ENCODE measurements at regions not wholly inside any gene's neighbourhood (a gene's known extent, or its start where the extent isn't known, plus 50 kb on each side); places are given as distances from the start of the nearest gene placed in this dataset.

DNA sequence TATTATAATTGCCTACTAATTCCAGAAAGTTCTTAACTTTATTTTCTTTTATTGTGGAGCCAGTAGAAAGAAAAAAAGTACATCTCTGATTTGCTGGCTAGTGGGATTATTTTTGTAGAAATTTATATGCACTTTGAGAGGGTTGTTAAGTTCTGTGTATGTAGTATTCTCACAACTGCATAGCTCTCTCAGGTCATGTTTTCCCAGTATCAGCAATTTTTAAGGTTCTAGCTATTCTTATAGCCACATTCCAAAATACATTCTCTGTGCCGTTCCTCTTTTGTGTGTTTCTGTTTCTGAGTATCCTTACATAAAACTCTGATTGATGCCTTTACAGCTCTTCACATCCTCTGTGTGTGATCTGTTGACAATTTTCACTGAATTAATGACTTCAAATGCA, 199.3 kb upstream of the KYNU start:
- Histone ChIP-seq H3K4me1 (replicated peaks in 1 of 2) (no peaks in the 10 kb centered on the region), H3K9me3 (replicated peaks in 1 of 3) (no peaks in the 10 kb centered on the region), H3K27ac (no peak overlapping the region), H3K36me3 (replicated peaks in 1 of 2) (no peaks in the 10 kb centered on the region), H3K27me3 (no peaks in the 10 kb centered on the region), H3K4me3 (no peak overlapping the region)
- DNase-seq = no peak
- TF ChIP-seq POLR2A (IDR thresholded peaks at IDR 0.05) = no peak
- TF ChIP-seq CTCF (IDR thresholded peaks at IDR 0.05) = no peak
- intact Hi-C loops (cut with DNase I) = no loop called here
- 57 to 76% (median 72%) methylated on average over 1 of the region's 1 CpG for WGBS, 4 donors

DNA sequence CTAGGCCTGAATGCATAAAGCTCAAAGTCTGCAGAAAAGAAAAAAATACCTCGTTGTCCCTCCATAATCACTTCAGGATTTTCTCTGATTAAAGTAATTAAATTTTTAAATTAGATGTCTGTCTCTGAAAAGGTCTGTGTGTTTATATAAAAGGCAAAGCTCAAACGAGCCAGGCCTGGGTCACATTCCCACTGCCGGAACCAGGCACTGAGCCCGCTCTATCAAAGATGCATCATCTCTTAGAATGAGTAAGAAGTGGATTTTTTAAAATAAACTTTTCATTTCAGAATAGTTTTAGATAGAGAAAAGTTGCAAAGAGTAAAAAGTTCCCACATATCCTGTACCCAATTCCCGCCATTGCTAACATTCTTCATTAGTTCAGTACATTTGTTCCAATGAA, 202.1 kb upstream of the KYNU start:
- TF ChIP-seq POLR2A (IDR thresholded peaks at IDR 0.05) (no peak), CTCF (IDR thresholded peaks at IDR 0.05) (no peak)
- H3K36me3 ChIP-seq (replicated peaks in 1 of 2) = no peaks in the 10 kb centered on the region
- DNase-seq = no peak
- no peaks in the 10 kb centered on the region for H3K27me3 ChIP-seq
- H3K4me3 ChIP-seq = no peak overlapping the region
- H3K9me3 ChIP-seq (replicated peaks in 1 of 3) = no peaks in the 10 kb centered on the region
- intact Hi-C loops (cut with DNase I) = no loop called here
- 80 to 84% (median 83%) methylated on average over 5 of the region's 5 CpGs for WGBS, 4 donors
- no peaks in the 10 kb centered on the region for H3K4me1 ChIP-seq (replicated peaks in 1 of 2)
- H3K27ac ChIP-seq = no peak overlapping the region

DNA sequence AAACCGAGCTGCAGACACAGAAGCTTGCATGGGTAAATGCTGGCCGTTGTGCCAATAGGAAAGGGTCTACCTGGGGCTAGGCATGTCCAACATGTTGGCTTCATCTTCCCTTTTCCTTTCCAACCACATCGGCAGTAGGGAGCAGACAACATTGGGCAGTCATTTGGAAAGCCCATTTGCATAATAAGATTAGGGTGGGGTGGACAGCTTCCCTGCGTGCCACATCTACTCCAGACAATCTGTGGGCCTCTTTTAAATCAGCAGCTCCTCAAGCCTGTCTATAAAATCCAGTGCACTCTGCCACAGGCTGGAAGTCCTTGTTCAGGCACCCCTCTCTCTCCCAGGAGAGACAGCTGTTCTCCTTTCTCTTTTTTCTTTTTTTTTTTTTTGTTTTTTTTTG, 203.6 kb upstream of the KYNU start:
- TF ChIP-seq POLR2A (IDR thresholded peaks at IDR 0.05) (no peak), CTCF (IDR thresholded peaks at IDR 0.05) (no peak)
- intact Hi-C loops (cut with DNase I) = no loop called here
- H3K27me3 ChIP-seq = no peaks in the 10 kb centered on the region
- WGBS, 4 donors = 87 to 98% (median 92%) methylated on average over 4 of the region's 4 CpGs
- DNase-seq = no peak
- H3K27ac ChIP-seq = no peak overlapping the region
- no peak overlapping the region for H3K4me3 ChIP-seq
- no peaks in the 10 kb centered on the region for H3K9me3 ChIP-seq (replicated peaks in 1 of 3)
- H3K4me1 ChIP-seq (replicated peaks in 1 of 2) = no peaks in the 10 kb centered on the region
- no peaks in the 10 kb centered on the region for H3K36me3 ChIP-seq (replicated peaks in 1 of 2)

DNA sequence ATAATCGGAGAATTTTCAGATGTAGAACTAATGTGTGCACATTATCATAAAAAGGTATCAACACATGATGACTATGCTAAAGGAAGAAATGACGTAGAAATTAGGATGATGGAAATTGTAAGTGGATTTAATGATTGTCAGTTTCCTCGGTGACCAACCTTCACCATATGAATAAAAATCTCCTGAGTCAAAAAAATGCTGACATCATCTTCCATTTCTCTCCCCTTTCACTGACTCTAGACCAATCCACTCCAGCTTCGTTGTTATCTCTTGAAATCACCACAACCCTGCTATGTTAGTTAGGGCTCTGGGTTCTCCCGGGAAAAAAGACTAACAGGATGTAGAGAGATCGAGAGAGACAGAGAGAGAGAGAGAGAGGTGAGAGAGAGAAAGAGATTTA, 204.8 kb upstream of the KYNU start:
- no peaks in the 10 kb centered on the region for H3K27me3 ChIP-seq
- H3K4me3 ChIP-seq = no peak overlapping the region
- H3K36me3 ChIP-seq (replicated peaks in 1 of 2) = no peaks in the 10 kb centered on the region
- H3K9me3 ChIP-seq (replicated peaks in 1 of 3) = no peaks in the 10 kb centered on the region
- no peak overlapping the region for H3K27ac ChIP-seq
- no peak for DNase-seq
- WGBS, 4 donors = 85 to 91% (median 88%) methylated on average over 6 of the region's 6 CpGs
- no peaks in the 10 kb centered on the region for H3K4me1 ChIP-seq (replicated peaks in 1 of 2)
- intact Hi-C loops (cut with DNase I) = no loop called here
- TF ChIP-seq CTCF (IDR thresholded peaks at IDR 0.05) = no peak
- TF ChIP-seq POLR2A (IDR thresholded peaks at IDR 0.05) = no peak

Data from adrenal gland (tissue), 9 donors.